SU-DHL-6 (cell line): ENCODE measurements at regions not wholly inside any gene's neighbourhood (a gene's known extent, or its start where the extent isn't known, plus 50 kb on each side); places are given as distances from the start of the nearest gene placed in this dataset.
"Not testable (repeated sequence)": the region's sequence is repeated elsewhere in the genome, so short reads cannot be mapped to it uniquely, and the experiment has no call there.

Experiments
- CTCF ChIP-seq: fragments of 200-600 bp; sonication (generic); IDR thresholded peaks from one replicate; pipeline ENCODE4 v1.5.1; 2017; ENCODE audit warnings: antibody characterized with exemption, mild to moderate bottlenecking, low read length, moderate library complexity; ENCODE audit not compliant: insufficient read depth, poor library complexity, severe bottlenecking
- EZH2phosphoT487 ChIP-seq: fragments of 200-600 bp; sonication (generic), shearing (Covaris generic); conservative IDR thresholded peaks from 2 replicates; pipeline ENCODE4 v1.6.1; 2018; ENCODE audit warnings: mild to moderate bottlenecking, antibody characterized with exemption, low read length, moderate library complexity, mixed read lengths

GRCh38 chrX:45503787-45504362 lies 303.2 kb upstream of the DIPK2B start:
- TF ChIP-seq CTCF, EZH2phosphoT487: not testable (repeated sequence)
